ENCODE measurements at regions not wholly inside any gene's neighbourhood (a gene's known extent, or its start where the extent isn't known, plus 50 kb on each side); places are given as distances from the start of the nearest gene placed in this dataset.

GRCh38 chr2:16238786-16239185 lies 298.4 kb downstream of the MYCN start:
- no peak overlapping the region for H2AFZ ChIP-seq (replicated peaks; ENCODE audit: low read length, poor library complexity)
- DNase-seq (no peak), ATAC-seq (ENCODE audit: low read depth) (no peak)
- CTCF ChIA-PET = interaction anchor here (0.6 kb wide), 1 partner anchor 18 kb away, joined by 4 read pairs; no protein-coding TSS in a partner anchor
- no peaks in the 10 kb centered on the region for H3K36me3 ChIP-seq (ENCODE audit: control insufficient read depth, insufficient read depth, low read length)
- no peaks in the 10 kb centered on the region for H3K79me1 ChIP-seq (ENCODE audit: low read depth in 1 of 2, low read length in 2 of 2)
- H4K5ac ChIP-seq (ENCODE audit: low read depth, low read length) = no peak overlapping the region
- no peak overlapping the region for H2BK20ac ChIP-seq (ENCODE audit: low read depth, low read length)
- no peak overlapping the region for H3K4me3 ChIP-seq (ENCODE audit: insufficient read depth, low read depth, low read length)
- H3K4me2 ChIP-seq (ENCODE audit: low read depth, low read length) = no peak overlapping the region
- H2BK15ac ChIP-seq (ENCODE audit: low read depth, low read length) = no peak overlapping the region
- in situ Hi-C loops (cut with MboI; ENCODE audit: low sequenced_read_pairs) (no loop called here), intact Hi-C loops (cut with micrococcal nuclease) (no loop called here), dilution Hi-C loops (cut with HindIII; ENCODE audit: low sequenced_read_pairs, unreplicated experiment) (no loop called here)
- H2BK120ac ChIP-seq (ENCODE audit: low read depth, low read length) = no peak overlapping the region
- no peak overlapping the region for H3K56ac ChIP-seq (ENCODE audit: extremely low read depth, insufficient read depth, low read length)
- no peak overlapping the region for H2AK9ac ChIP-seq (replicated peaks; ENCODE audit: low read depth, low read length, poor library complexity)
- no peak overlapping the region for H2BK5ac ChIP-seq (ENCODE audit: low read depth, low read length, poor library complexity, severe bottlenecking)
- H2AK5ac ChIP-seq (ENCODE audit: low read depth, low read length) = no peak overlapping the region
- no peak overlapping the region for H3K23ac ChIP-seq (ENCODE audit: low read depth, low read length)
- no peak for TF ChIP-seq MAZ (IDR thresholded peaks at IDR 0.05; ENCODE audit: borderline replicate concordance, low read depth, low read length)
- POLR2A ChIA-PET (ENCODE audit: unreplicated experiment) = no interaction called here
- H3K18ac ChIP-seq (ENCODE audit: low read depth, low read length) = no peak overlapping the region
- H4K91ac ChIP-seq (ENCODE audit: insufficient read depth, low read depth, low read length) = no peak overlapping the region
- H4K8ac ChIP-seq (ENCODE audit: low read depth in 2 of 2, low read length in 2 of 2) = no peak overlapping the region
- H3K4ac ChIP-seq (ENCODE audit: low read depth, low read length) = no peak overlapping the region
- no peak overlapping the region for H3K14ac ChIP-seq (replicated peaks; ENCODE audit: low read depth, low read length)
- no peak overlapping the region for H3K9ac ChIP-seq (ENCODE audit: low read depth, low read length)
- H3K27me3 ChIP-seq (ENCODE audit: control insufficient read depth, insufficient read depth, low read length) = no peaks in the 10 kb centered on the region
- H3K9me3 ChIP-seq (ENCODE audit: control insufficient read depth, insufficient read depth, low read length) = peaks cover 20% of the 10 kb centered on the region
- H4K20me1 ChIP-seq (ENCODE audit: insufficient read depth, low read length) = no peaks in the 10 kb centered on the region
- H3K27ac ChIP-seq (ENCODE audit: insufficient read depth, low read length) = no peak overlapping the region
- BruUV-seq (replicated peaks) = no TSS peak
- H3K9me1 ChIP-seq (ENCODE audit: insufficient read depth, low read length) = no peaks in the 10 kb centered on the region
- H3K4me1 ChIP-seq (ENCODE audit: control insufficient read depth, insufficient read depth, low read length) = no peaks in the 10 kb centered on the region

All from IMR-90 (cell line).